GM23338 (cell line): ENCODE measurements at regions not wholly inside any gene's neighbourhood (a gene's known extent, or its start where the extent isn't known, plus 50 kb on each side); places are given as distances from the start of the nearest gene placed in this dataset.

Experiments
- CREB1 ChIP-seq: fragments of 250-450 bp; sonication (Bioruptor Pico); IDR thresholded peaks from 2 replicates; pipeline ENCODE4 v1.5.0; 2020; ENCODE audit warnings: low read depth, mild to moderate bottlenecking, moderate library complexity
- TF ChIP-seq, protein P1 (sequence below), 2 experiments: fragments of 200-600 bp in 1 of 2; sonication (generic) in 1 of 2; conservative IDR thresholded peaks; 2 replicates each; pipeline versions ENCODE4 v1.5.1 to v1.6.1; 2016 to 2017; ENCODE audit warnings: antibody characterized with exemption in 2 of 2, low read depth in 2 of 2, mild to moderate bottlenecking in 2 of 2, moderate library complexity in 1 of 2

DNA sequence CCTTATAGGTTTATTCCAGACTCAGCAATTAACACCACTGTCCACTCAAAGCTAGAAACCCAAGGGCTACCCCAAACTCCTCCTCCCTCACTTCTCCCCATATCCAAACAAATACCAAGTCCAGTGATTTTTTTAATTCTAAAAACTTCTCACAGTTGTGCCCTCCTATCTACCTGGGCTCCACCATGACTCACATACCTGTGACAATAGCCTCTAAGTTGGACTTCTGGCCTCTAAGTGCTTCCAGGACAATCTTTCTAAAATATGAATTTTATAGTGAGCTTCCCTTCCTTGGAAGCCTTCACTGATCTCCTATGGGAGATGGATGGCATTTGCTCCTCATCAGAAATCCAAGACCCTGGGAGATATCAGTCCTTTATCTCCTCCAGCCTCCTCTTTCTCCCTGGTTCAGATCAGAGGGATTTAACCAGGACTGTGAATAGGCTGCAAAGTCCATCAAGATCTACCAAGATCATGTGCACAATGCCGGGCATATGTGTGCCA, 219.3 kb downstream of the TOMM20 start:
- TF ChIP-seq CREB1 (CRISPR knock-in tag): no peak
- TF ChIP-seq, protein P1, sequence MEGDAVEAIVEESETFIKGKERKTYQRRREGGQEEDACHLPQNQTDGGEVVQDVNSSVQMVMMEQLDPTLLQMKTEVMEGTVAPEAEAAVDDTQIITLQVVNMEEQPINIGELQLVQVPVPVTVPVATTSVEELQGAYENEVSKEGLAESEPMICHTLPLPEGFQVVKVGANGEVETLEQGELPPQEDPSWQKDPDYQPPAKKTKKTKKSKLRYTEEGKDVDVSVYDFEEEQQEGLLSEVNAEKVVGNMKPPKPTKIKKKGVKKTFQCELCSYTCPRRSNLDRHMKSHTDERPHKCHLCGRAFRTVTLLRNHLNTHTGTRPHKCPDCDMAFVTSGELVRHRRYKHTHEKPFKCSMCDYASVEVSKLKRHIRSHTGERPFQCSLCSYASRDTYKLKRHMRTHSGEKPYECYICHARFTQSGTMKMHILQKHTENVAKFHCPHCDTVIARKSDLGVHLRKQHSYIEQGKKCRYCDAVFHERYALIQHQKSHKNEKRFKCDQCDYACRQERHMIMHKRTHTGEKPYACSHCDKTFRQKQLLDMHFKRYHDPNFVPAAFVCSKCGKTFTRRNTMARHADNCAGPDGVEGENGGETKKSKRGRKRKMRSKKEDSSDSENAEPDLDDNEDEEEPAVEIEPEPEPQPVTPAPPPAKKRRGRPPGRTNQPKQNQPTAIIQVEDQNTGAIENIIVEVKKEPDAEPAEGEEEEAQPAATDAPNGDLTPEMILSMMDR (conservative IDR thresholded peaks at IDR 0.05; ENCODE audit: low read depth in 2 of 2): no peak
